ENCODE measurements at regions not wholly inside any gene's neighbourhood (a gene's known extent, or its start where the extent isn't known, plus 50 kb on each side); places are given as distances from the start of the nearest gene placed in this dataset.

- H3K4me1 ChIP-seq (ENCODE audit: control insufficient read depth, insufficient read depth, low read length): no peaks in the 10 kb centered on the region
- DNase-seq: no peak
- H3K9ac ChIP-seq (ENCODE audit: extremely low read depth, low read length, poor library complexity, severe bottlenecking): no peak overlapping the region
- H3K27me3 ChIP-seq (ENCODE audit: control insufficient read depth, insufficient read depth, low read length, poor library complexity, severe bottlenecking): no peaks in the 10 kb centered on the region
- H3K9me3 Mint-ChIP-seq: no peaks in the 10 kb centered on the region
- H3K4me1 Mint-ChIP-seq: no peaks in the 10 kb centered on the region
- H3K4me3 Mint-ChIP-seq: no peak overlapping the region
- no peaks in the 10 kb centered on the region for H3K36me3 ChIP-seq (ENCODE audit: control insufficient read depth, insufficient read depth, low read length)
- no peak overlapping the region for H3K4me3 ChIP-seq (ENCODE audit: low read length)
- H3K27ac ChIP-seq (ENCODE audit: low read depth, low read length): no peak overlapping the region
- no peaks in the 10 kb centered on the region for H3K27me3 Mint-ChIP-seq (ENCODE audit: insufficient read depth)
- WGBS, 2 experiments (ENCODE audit: insufficient coverage in 1 of 2, insufficient read length in 1 of 2): 90 to 94% methylated on average over 2 to 3 of the region's 4 CpGs
- no peaks in the 10 kb centered on the region for H3K36me3 Mint-ChIP-seq (ENCODE audit: low read depth)
- no peaks in the 10 kb centered on the region for H3K9me3 ChIP-seq (ENCODE audit: control insufficient read depth, low read length)
- TF ChIP-seq, protein P1, sequence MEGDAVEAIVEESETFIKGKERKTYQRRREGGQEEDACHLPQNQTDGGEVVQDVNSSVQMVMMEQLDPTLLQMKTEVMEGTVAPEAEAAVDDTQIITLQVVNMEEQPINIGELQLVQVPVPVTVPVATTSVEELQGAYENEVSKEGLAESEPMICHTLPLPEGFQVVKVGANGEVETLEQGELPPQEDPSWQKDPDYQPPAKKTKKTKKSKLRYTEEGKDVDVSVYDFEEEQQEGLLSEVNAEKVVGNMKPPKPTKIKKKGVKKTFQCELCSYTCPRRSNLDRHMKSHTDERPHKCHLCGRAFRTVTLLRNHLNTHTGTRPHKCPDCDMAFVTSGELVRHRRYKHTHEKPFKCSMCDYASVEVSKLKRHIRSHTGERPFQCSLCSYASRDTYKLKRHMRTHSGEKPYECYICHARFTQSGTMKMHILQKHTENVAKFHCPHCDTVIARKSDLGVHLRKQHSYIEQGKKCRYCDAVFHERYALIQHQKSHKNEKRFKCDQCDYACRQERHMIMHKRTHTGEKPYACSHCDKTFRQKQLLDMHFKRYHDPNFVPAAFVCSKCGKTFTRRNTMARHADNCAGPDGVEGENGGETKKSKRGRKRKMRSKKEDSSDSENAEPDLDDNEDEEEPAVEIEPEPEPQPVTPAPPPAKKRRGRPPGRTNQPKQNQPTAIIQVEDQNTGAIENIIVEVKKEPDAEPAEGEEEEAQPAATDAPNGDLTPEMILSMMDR (conservative IDR thresholded peaks at IDR 0.05): no peak
- no peak overlapping the region for H3K27ac Mint-ChIP-seq
Measured at GRCh38 chr5:165940541-165940940, 2350.9 kb upstream of the WWC1 start.

- Mint-ChIP-seq H3K4me3 (no peak overlapping the region), H3K9me3 (peaks cover 4% of the 10 kb centered on the region), H3K4me1 (no peaks in the 10 kb centered on the region), H3K27me3 (ENCODE audit: insufficient read depth) (no peaks in the 10 kb centered on the region), H3K36me3 (ENCODE audit: low read depth) (peaks cover 1% of the 10 kb centered on the region), H3K27ac (no peak overlapping the region)
- TF ChIP-seq, protein P1 (conservative IDR thresholded peaks at IDR 0.05): no peak
- H3K4me1 ChIP-seq (ENCODE audit: control insufficient read depth, insufficient read depth, low read length): no peaks in the 10 kb centered on the region
- H3K27me3 ChIP-seq (ENCODE audit: control insufficient read depth, insufficient read depth, low read length, poor library complexity, severe bottlenecking): no peaks in the 10 kb centered on the region
- no peak overlapping the region for H3K27ac ChIP-seq (ENCODE audit: low read depth, low read length)
- H3K4me3 ChIP-seq (ENCODE audit: low read length): no peak overlapping the region
- DNase-seq: no peak
- no peak overlapping the region for H3K9ac ChIP-seq (ENCODE audit: extremely low read depth, low read length, poor library complexity, severe bottlenecking)
- peaks cover 8% of the 10 kb centered on the region for H3K9me3 ChIP-seq (ENCODE audit: control insufficient read depth, low read length)
- no peaks in the 10 kb centered on the region for H3K36me3 ChIP-seq (ENCODE audit: control insufficient read depth, insufficient read depth, low read length)
- 91 to 100% methylated on average over 2 of the region's 2 CpGs for WGBS, 2 experiments (ENCODE audit: insufficient coverage in 1 of 2, insufficient read length in 1 of 2)
Measured at GRCh38 chr5:165956854-165957253, 2334.6 kb upstream of the WWC1 start.

GRCh38 chr5:165981671-165982070 is 2309.8 kb upstream of the WWC1 start:
- H3K36me3 Mint-ChIP-seq (ENCODE audit: low read depth): no peaks in the 10 kb centered on the region
- H3K4me3 Mint-ChIP-seq: no peak overlapping the region
- Histone ChIP-seq H3K36me3 (ENCODE audit: control insufficient read depth, insufficient read depth, low read length) (no peaks in the 10 kb centered on the region), H3K27ac (ENCODE audit: low read depth, low read length) (no peak overlapping the region), H3K9ac (ENCODE audit: extremely low read depth, low read length, poor library complexity, severe bottlenecking) (no peak overlapping the region), H3K9me3 (ENCODE audit: control insufficient read depth, low read length) (no peaks in the 10 kb centered on the region), H3K4me1 (ENCODE audit: control insufficient read depth, insufficient read depth, low read length) (no peaks in the 10 kb centered on the region), H3K4me3 (ENCODE audit: low read length) (no peak overlapping the region), H3K27me3 (ENCODE audit: control insufficient read depth, insufficient read depth, low read length, poor library complexity, severe bottlenecking) (no peaks in the 10 kb centered on the region)
- TF ChIP-seq, protein P1 (conservative IDR thresholded peaks at IDR 0.05): no peak
- 89 to 93% methylated on average over 2 of the region's 2 CpGs for WGBS, 2 experiments (ENCODE audit: insufficient coverage in 1 of 2, insufficient read length in 1 of 2)
- DNase-seq: no peak
- H3K27ac Mint-ChIP-seq: no peak overlapping the region
- no peaks in the 10 kb centered on the region for H3K9me3 Mint-ChIP-seq
- H3K27me3 Mint-ChIP-seq (ENCODE audit: insufficient read depth): no peaks in the 10 kb centered on the region
- H3K4me1 Mint-ChIP-seq: no peaks in the 10 kb centered on the region

Measured in endodermal cell (in vitro differentiated cells).